Stomach (tissue), 8 donors: ENCODE measurements at regions not wholly inside any gene's neighbourhood (a gene's known extent, or its start where the extent isn't known, plus 50 kb on each side); places are given as distances from the start of the nearest gene placed in this dataset.

Experiments used
- DNase-seq, 2 donors: peaks; one replicate each; pipeline versions ENCODE4 v3.0.0 to v3.0.0-alpha.2; 2013 to 2019
- H3K27ac ChIP-seq, 5 donors: fragments of 200-600 bp in 4 of 5; sonication (generic) in 4 of 5; one replicate each; pipeline ENCODE4 v1.5.1; 2013 to 2019; ENCODE audit warnings: mild to moderate bottlenecking in 1 of 5, moderate library complexity in 1 of 5
- H3K27me3 ChIP-seq, 3 donors: fragments of 200-600 bp; sonication (generic); one replicate each; pipeline ENCODE4 v1.5.1; 2017 to 2019; ENCODE audit warnings: mixed run types in 1 of 3
- H3K36me3 ChIP-seq, 4 donors: fragments of 200-600 bp; sonication (generic); 1 replicate in 3 of 4; 2 replicates in 1 of 4; pipeline ENCODE4 v1.5.1; 2016 to 2019
- H3K4me1 ChIP-seq, 4 donors: fragments of 200-600 bp; sonication (generic); one replicate each; pipeline ENCODE4 v1.5.1; 2016 to 2019
- H3K4me3 ChIP-seq, 4 donors: fragments of 200-600 bp; sonication (generic) in 3 of 4; one replicate each; pipeline ENCODE4 v1.5.1; 2016 to 2019; ENCODE audit warnings: mild to moderate bottlenecking in 1 of 4
- H3K9me3 ChIP-seq, 4 donors: fragments of 200-600 bp; sonication (generic); one replicate each; pipeline ENCODE4 v1.5.1; 2016 to 2019
- CTCF ChIP-seq, 7 experiments: fragments of 450-650 bp in 4 of 7; fragments of 200-600 bp in 3 of 7; sonication (generic) in 3 of 7; IDR thresholded peaks; one replicate each; pipeline ENCODE4 v1.5.1; 2016 to 2019; ENCODE audit warnings: antibody characterized with exemption in 7 of 7, control low read depth in 2 of 7, mild to moderate bottlenecking in 1 of 7
- EP300 ChIP-seq: sonication (generic); formaldehyde crosslinking; IDR thresholded peaks from one replicate; pipeline ENCODE4 v1.6.1; 2017; ENCODE audit warnings: antibody characterized with exemption
- POLR2A ChIP-seq, 4 donors: fragments of 450-650 bp; IDR thresholded peaks; one replicate each; pipeline ENCODE4 v1.6.1; 2016; ENCODE audit warnings: antibody characterized with exemption in 4 of 4, control low read depth in 2 of 4, mild to moderate bottlenecking in 1 of 4, moderate library complexity in 1 of 4
- POLR2AphosphoS5 ChIP-seq, 3 donors: sonication (generic); formaldehyde crosslinking; IDR thresholded peaks; one replicate each; pipeline ENCODE4 v1.6.1; 2016; ENCODE audit warnings: antibody characterized with exemption in 3 of 3
- WGBS, 5 donors: extraction: QIAGEN DNeasy Blood & Tissue Kit in 3 of 5; methylation state at CpG; one replicate each; pipeline versions ENCODE4 v1.1.5 to v1.1.7; 2013 to 2018; 5-methylcytosine and 5-hydroxymethylcytosine counted together
- intact Hi-C: fragments of 100-400 bp; cut with DNase I; formaldehyde crosslinking; loops from one replicate; pipeline ENCODE4 v1.15.1; 2023; ENCODE audit warnings: low total_unique reads
- donor health status: healthy with polysubstance abuse.
- donor health status: Bipolar disorder and iron deficiency.
- donor health status: healthy.

- Histone ChIP-seq H3K27ac (no peak overlapping the region), H3K27me3 (no peaks in the 10 kb centered on the region), H3K4me1 (no peaks in the 10 kb centered on the region), H3K4me3 (peak overlapping the region in 3 of 4 donors; percentile 25 to 39 (median 27)), H3K36me3 (no peaks in the 10 kb centered on the region), H3K9me3 (no peaks in the 10 kb centered on the region)
- no peak for DNase-seq
- no peak for TF ChIP-seq POLR2A (IDR thresholded peaks at IDR 0.05)
- no peak for TF ChIP-seq CTCF (IDR thresholded peaks at IDR 0.05)
- no peak for TF ChIP-seq EP300
- no peak for TF ChIP-seq POLR2AphosphoS5 (IDR thresholded peaks at IDR 0.05)
- WGBS, 5 donors = 29 to 51% (median 42%) methylated on average over 9 of the region's 9 CpGs
- intact Hi-C loops = no loop called here
Measured at GRCh38 chr18:65057439-65058083, 693.3 kb upstream of the CDH7 start.

GRCh38 chr18:65056575-65056974 is 694.2 kb upstream of the CDH7 start:
- Histone ChIP-seq H3K27me3 (no peaks in the 10 kb centered on the region), H3K36me3 (no peaks in the 10 kb centered on the region), H3K9me3 (no peaks in the 10 kb centered on the region), H3K27ac (no peak overlapping the region), H3K4me3 (no peak overlapping the region), H3K4me1 (no peaks in the 10 kb centered on the region)
- TF ChIP-seq POLR2A (IDR thresholded peaks at IDR 0.05) (no peak), POLR2AphosphoS5 (IDR thresholded peaks at IDR 0.05) (no peak), EP300 (no peak), CTCF (IDR thresholded peaks at IDR 0.05) (no peak)
- WGBS, 5 donors = 64 to 74% (median 66%) methylated on average over 2 of the region's 2 CpGs
- DNase-seq = no peak
- intact Hi-C loops = no loop called here

- intact Hi-C loops = no loop called here
- Histone ChIP-seq H3K9me3 (no peaks in the 10 kb centered on the region), H3K4me1 (no peaks in the 10 kb centered on the region), H3K27ac (no peak overlapping the region), H3K27me3 (no peaks in the 10 kb centered on the region), H3K36me3 (no peaks in the 10 kb centered on the region), H3K4me3 (no peak overlapping the region)
- TF ChIP-seq EP300 (no peak), POLR2AphosphoS5 (IDR thresholded peaks at IDR 0.05) (no peak), CTCF (IDR thresholded peaks at IDR 0.05) (no peak), POLR2A (IDR thresholded peaks at IDR 0.05) (no peak)
- DNase-seq = no peak
- WGBS, 5 donors = 65 to 79% (median 70%) methylated on average over 3 of the region's 3 CpGs
Measured at GRCh38 chr18:65049586-65049985, 701.2 kb upstream of the CDH7 start.

- TF ChIP-seq POLR2AphosphoS5 (IDR thresholded peaks at IDR 0.05) (no peak), POLR2A (IDR thresholded peaks at IDR 0.05) (no peak), CTCF (IDR thresholded peaks at IDR 0.05) (no peak), EP300 (no peak)
- 84 to 90% (median 88%) methylated on average over 4 of the region's 4 CpGs for WGBS, 5 donors
Measured at GRCh38 chr18:65039578-65039977, 711.2 kb upstream of the CDH7 start.

More at GRCh38 chr18:65039578-65039977, 711.2 kb upstream of the CDH7 start:
- H3K27ac ChIP-seq = no peak overlapping the region
- no peaks in the 10 kb centered on the region for H3K4me1 ChIP-seq
- intact Hi-C loops = no loop called here
- no peak for DNase-seq
- no peaks in the 10 kb centered on the region for H3K36me3 ChIP-seq
- no peaks in the 10 kb centered on the region for H3K27me3 ChIP-seq
- H3K4me3 ChIP-seq = no peak overlapping the region
- no peaks in the 10 kb centered on the region for H3K9me3 ChIP-seq
